ENCODE measurements at regions not wholly inside any gene's neighbourhood (a gene's known extent, or its start where the extent isn't known, plus 50 kb on each side); places are given as distances from the start of the nearest gene placed in this dataset.

- no peak for ATAC-seq (ENCODE audit: low read depth)
- CTCF ChIA-PET: no interaction called here
- POLR2A ChIA-PET: no interaction called here
These were observed 106.5 kb downstream of the C12orf50 start for GRCh38 chr12:87922736-87923135.

GRCh38 chr12:87921621-87922020 lies 107.6 kb downstream of the C12orf50 start:
- H2AFZ ChIP-seq (ENCODE audit: insufficient read depth, low read depth, low read length, poor library complexity, severe bottlenecking): no peak overlapping the region
- H3K27me3 ChIP-seq (replicated peaks in 1 of 4; ENCODE audit: control extremely low read depth in 1 of 4, control insufficient read depth in 3 of 4, insufficient read depth in 4 of 4, low read length in 3 of 4): no peaks in the 10 kb centered on the region
- intact Hi-C loops (cut with micrococcal nuclease): no loop called here
- H3K36me3 ChIP-seq (replicated peaks in 1 of 2; ENCODE audit: control extremely low read depth in 1 of 2, control insufficient read depth in 1 of 2, extremely low read depth in 1 of 2, insufficient read depth in 2 of 2, low read length in 1 of 2): no peaks in the 10 kb centered on the region
- no peak overlapping the region for H3K4me3 ChIP-seq (ENCODE audit: control extremely low read depth in 1 of 5, extremely low read depth in 1 of 5, insufficient read depth in 1 of 5, low read depth in 2 of 5, low read length in 4 of 5)
- no peaks in the 10 kb centered on the region for H3K79me2 ChIP-seq (ENCODE audit: control insufficient read depth, insufficient read depth, low read length)
- Mint-ChIP-seq H3K27me3 (no peaks in the 10 kb centered on the region), H3K9me3 (ENCODE audit: insufficient read depth) (no peaks in the 10 kb centered on the region), H3K4me3 (no peak overlapping the region), H3K4me1 (no peaks in the 10 kb centered on the region), H3K27ac (no peak overlapping the region)
- no peak for TF ChIP-seq EZH2 (IDR thresholded peaks at IDR 0.05; ENCODE audit: borderline replicate concordance, insufficient read depth, low read depth, low read length, poor library complexity, severe bottlenecking)
- TF ChIP-seq CTCF (IDR thresholded peaks at IDR 0.05): no peak
- 86% methylated on average over 2 of the region's 4 CpGs for WGBS (ENCODE audit: insufficient coverage)
- H3K4me2 ChIP-seq (replicated peaks; ENCODE audit: low read depth, low read length, poor library complexity, severe bottlenecking): no peak overlapping the region
- ATAC-seq (ENCODE audit: low read depth): no peak
- CTCF ChIA-PET: no interaction called here
- H3K4me1 ChIP-seq (ENCODE audit: control insufficient read depth in 2 of 2, insufficient read depth in 2 of 2, low read length in 2 of 2): no peaks in the 10 kb centered on the region
- H3K27ac ChIP-seq (ENCODE audit: low read length in 2 of 2): no peak overlapping the region
- DNase-seq: no peak
- POLR2A ChIA-PET: no interaction called here
- H4K20me1 ChIP-seq (ENCODE audit: control insufficient read depth, insufficient read depth, low read length, poor library complexity, severe bottlenecking): no peaks in the 10 kb centered on the region
- H3K9me3 ChIP-seq (ENCODE audit: control extremely low read depth in 1 of 3, control insufficient read depth in 2 of 3, insufficient read depth in 1 of 3, low read length in 2 of 3): no peaks in the 10 kb centered on the region
- H3K9ac ChIP-seq (ENCODE audit: low read length): no peak overlapping the region

More at GRCh38 chr12:87922736-87923135, 106.5 kb downstream of the C12orf50 start:
- no peak overlapping the region for H3K4me3 ChIP-seq (ENCODE audit: control extremely low read depth in 1 of 5, extremely low read depth in 1 of 5, insufficient read depth in 1 of 5, low read depth in 2 of 5, low read length in 4 of 5)
- no peaks in the 10 kb centered on the region for H3K4me1 ChIP-seq (ENCODE audit: control insufficient read depth in 2 of 2, insufficient read depth in 2 of 2, low read length in 2 of 2)
- DNase-seq: no peak
- no peak overlapping the region for H3K27ac ChIP-seq (ENCODE audit: low read length in 2 of 2)
- TF ChIP-seq EZH2 (IDR thresholded peaks at IDR 0.05; ENCODE audit: borderline replicate concordance, insufficient read depth, low read depth, low read length, poor library complexity, severe bottlenecking): no peak
- intact Hi-C loops (cut with micrococcal nuclease): no loop called here
- H3K9me3 Mint-ChIP-seq (ENCODE audit: insufficient read depth): no peaks in the 10 kb centered on the region
- no peaks in the 10 kb centered on the region for H4K20me1 ChIP-seq (ENCODE audit: control insufficient read depth, insufficient read depth, low read length, poor library complexity, severe bottlenecking)
- H3K27me3 ChIP-seq (replicated peaks in 1 of 4; ENCODE audit: control extremely low read depth in 1 of 4, control insufficient read depth in 3 of 4, insufficient read depth in 4 of 4, low read length in 3 of 4): no peaks in the 10 kb centered on the region
- H3K4me1 Mint-ChIP-seq: no peaks in the 10 kb centered on the region
- no peaks in the 10 kb centered on the region for H3K9me3 ChIP-seq (ENCODE audit: control extremely low read depth in 1 of 3, control insufficient read depth in 2 of 3, insufficient read depth in 1 of 3, low read length in 2 of 3)
- H2AFZ ChIP-seq (ENCODE audit: insufficient read depth, low read depth, low read length, poor library complexity, severe bottlenecking): no peak overlapping the region
- H3K4me2 ChIP-seq (replicated peaks; ENCODE audit: low read depth, low read length, poor library complexity, severe bottlenecking): no peak overlapping the region
- H3K36me3 ChIP-seq (replicated peaks in 1 of 2; ENCODE audit: control extremely low read depth in 1 of 2, control insufficient read depth in 1 of 2, extremely low read depth in 1 of 2, insufficient read depth in 2 of 2, low read length in 1 of 2): no peaks in the 10 kb centered on the region
- H3K27me3 Mint-ChIP-seq: no peaks in the 10 kb centered on the region
- no peak overlapping the region for H3K9ac ChIP-seq (ENCODE audit: low read length)
- no peaks in the 10 kb centered on the region for H3K79me2 ChIP-seq (ENCODE audit: control insufficient read depth, insufficient read depth, low read length)
- no CpG with 5 or more reads among the region's 2 CpGs for WGBS (ENCODE audit: insufficient coverage)
- no peak overlapping the region for H3K4me3 Mint-ChIP-seq
- H3K27ac Mint-ChIP-seq: no peak overlapping the region

All from B cell (primary cell).